Type B pancreatic cell (in vitro differentiated cells): ENCODE measurements at regions not wholly inside any gene's neighbourhood (a gene's known extent, or its start where the extent isn't known, plus 50 kb on each side); places are given as distances from the start of the nearest gene placed in this dataset.

ENCODE experiments used
- DNase-seq: peaks from one replicate; pipeline ENCODE4 v3.0.0; 2021; ENCODE audit warnings: mixed read lengths; ENCODE audit not compliant: unreplicated experiment; ENCODE audit errors: extremely low spot score
- H3K27ac Mint-ChIP-seq: 2 replicates; pipeline ENCODE4 v1.8.0; 2021; ENCODE audit warnings: mild to moderate bottlenecking, mixed read lengths
- H3K27me3 Mint-ChIP-seq: 2 replicates; pipeline ENCODE4 v1.8.0; 2021; ENCODE audit warnings: mixed read lengths
- H3K36me3 Mint-ChIP-seq: 2 replicates; pipeline ENCODE4 v1.8.0; 2021; ENCODE audit warnings: mixed read lengths
- H3K4me1 Mint-ChIP-seq: one replicate; pipeline ENCODE4 v1.8.0; 2021; ENCODE audit warnings: mixed read lengths; ENCODE audit not compliant: unreplicated experiment
- H3K4me3 Mint-ChIP-seq: 2 replicates; pipeline ENCODE4 v1.8.0; 2021; ENCODE audit warnings: mild to moderate bottlenecking, mixed read lengths
- H3K9me3 Mint-ChIP-seq: 2 replicates; pipeline ENCODE4 v1.8.0; 2021; ENCODE audit warnings: mixed read lengths
- CTCF ChIP-seq: fragments of 200-600 bp; sonication (generic); conservative IDR thresholded peaks from 2 replicates; pipeline ENCODE4 v1.5.0; 2021; ENCODE audit warnings: antibody characterized with exemption, mild to moderate bottlenecking

GRCh38 chr10:43727935-43728334 lies 79.3 kb upstream of the ZNF32 start:
- Mint-ChIP-seq H3K4me1 (no peaks in the 10 kb centered on the region), H3K36me3 (no peaks in the 10 kb centered on the region), H3K9me3 (peaks cover 12% of the 10 kb centered on the region), H3K27ac (no peak overlapping the region), H3K27me3 (no peaks in the 10 kb centered on the region), H3K4me3 (no peak overlapping the region)
- DNase-seq, result no peak
- TF ChIP-seq CTCF, result no peak

- H3K27me3 Mint-ChIP-seq, result peaks cover 12% of the 10 kb centered on the region
- DNase-seq, result no peak
- peaks cover 4% of the 10 kb centered on the region for H3K4me1 Mint-ChIP-seq
- no peak for TF ChIP-seq CTCF
- H3K27ac Mint-ChIP-seq, result no peak overlapping the region
- H3K36me3 Mint-ChIP-seq, result no peaks in the 10 kb centered on the region
- peaks cover 5% of the 10 kb centered on the region for H3K9me3 Mint-ChIP-seq
- H3K4me3 Mint-ChIP-seq, result no peak overlapping the region
Observed at GRCh38 chr10:43715334-43715733, 66.7 kb upstream of the ZNF32 start.

- no peak for DNase-seq
- Mint-ChIP-seq H3K4me1 (peaks cover 6% of the 10 kb centered on the region), H3K36me3 (no peaks in the 10 kb centered on the region)
Observed at GRCh38 chr10:43712821-43713584, 64.3 kb upstream of the ZNF32 start.

GRCh38 chr10:43710772-43711471 lies 62.2 kb upstream of the ZNF32 start:
- no peak for TF ChIP-seq CTCF
- H3K27me3 Mint-ChIP-seq, result peaks cover 8% of the 10 kb centered on the region
- DNase-seq, result no peak
- H3K36me3 Mint-ChIP-seq, result no peaks in the 10 kb centered on the region
- peaks cover 19% of the 10 kb centered on the region for H3K4me1 Mint-ChIP-seq
- H3K4me3 Mint-ChIP-seq, result no peak overlapping the region
- H3K27ac Mint-ChIP-seq, result no peak overlapping the region
- no peaks in the 10 kb centered on the region for H3K9me3 Mint-ChIP-seq

More at GRCh38 chr10:43712821-43713584, 64.3 kb upstream of the ZNF32 start:
- no peak overlapping the region for H3K27ac Mint-ChIP-seq
- H3K9me3 Mint-ChIP-seq, result peaks cover 4% of the 10 kb centered on the region
- peaks cover 11% of the 10 kb centered on the region for H3K27me3 Mint-ChIP-seq
- H3K4me3 Mint-ChIP-seq, result no peak overlapping the region
- no peak for TF ChIP-seq CTCF

- no peak overlapping the region for H3K4me3 Mint-ChIP-seq
Observed at GRCh38 chr10:43708262-43708661, 59.6 kb upstream of the ZNF32 start.

More at GRCh38 chr10:43708262-43708661, 59.6 kb upstream of the ZNF32 start:
- Mint-ChIP-seq H3K9me3 (no peaks in the 10 kb centered on the region), H3K4me1 (peaks cover 26% of the 10 kb centered on the region), H3K27ac (no peak overlapping the region), H3K36me3 (no peaks in the 10 kb centered on the region), H3K27me3 (peaks cover 8% of the 10 kb centered on the region)
- TF ChIP-seq CTCF, result no peak
- DNase-seq, result no peak
